ENCODE measurements at regions not wholly inside any gene's neighbourhood (a gene's known extent, or its start where the extent isn't known, plus 50 kb on each side); places are given as distances from the start of the nearest gene placed in this dataset.

DNA sequence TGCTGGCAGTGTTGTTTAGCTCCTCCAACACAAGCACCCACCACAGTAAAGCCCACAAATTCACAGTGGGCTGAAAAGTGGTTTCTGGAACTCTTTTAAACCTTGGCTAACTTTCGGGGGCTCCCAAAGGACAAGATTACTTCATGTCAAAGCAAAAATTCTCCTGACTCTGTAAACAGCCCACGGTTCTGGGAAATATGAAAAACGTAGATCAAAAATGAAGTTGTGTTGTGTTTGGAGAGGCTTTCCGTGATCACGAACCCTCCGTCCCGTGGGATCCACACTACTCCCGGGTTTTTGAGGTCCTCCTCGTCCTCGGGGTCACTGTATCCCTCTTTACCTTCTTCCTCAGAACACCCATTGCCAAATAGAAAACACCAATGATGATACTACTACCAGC, 159.0 kb upstream of the RUNX1 start:
- 70 to 72% methylated on average over 10 of the region's 10 CpGs for WGBS, 2 experiments (ENCODE audit: low coverage in 1 of 2, low lambda C conversion rate in 2 of 2, missing lambda C conversion rate in 2 of 2)
- no peak overlapping the region for H3K4me3 ChIP-seq
- H3F3A ChIP-seq (ENCODE audit: insufficient read depth) = peaks cover 36% of the 10 kb centered on the region
- H2AFZ ChIP-seq = no peak overlapping the region
- TF ChIP-seq EZH2 (IDR thresholded peaks at IDR 0.05; ENCODE audit: insufficient read depth, poor library complexity, severe bottlenecking) = no peak
- no peak for TF ChIP-seq EZH2phosphoT487 (IDR thresholded peaks at IDR 0.05; ENCODE audit: insufficient read depth, low read depth)
- H3K27ac ChIP-seq = no peak overlapping the region
- peaks cover 50% of the 10 kb centered on the region for H3K4me1 ChIP-seq (ENCODE audit: insufficient read depth)
- H3K9ac ChIP-seq = no peak overlapping the region
- no peak for DNase-seq
- no peaks in the 10 kb centered on the region for H3K27me3 ChIP-seq (replicated peaks; ENCODE audit: insufficient read depth)
- no peaks in the 10 kb centered on the region for H4K20me1 ChIP-seq (ENCODE audit: insufficient read depth)
- H3K36me3 ChIP-seq (ENCODE audit: low read depth) = no peaks in the 10 kb centered on the region
- H3K79me2 ChIP-seq (ENCODE audit: insufficient read depth) = no peaks in the 10 kb centered on the region
- H3K4me2 ChIP-seq (ENCODE audit: unreplicated experiment) = no peak overlapping the region
- no peaks in the 10 kb centered on the region for H3K9me3 ChIP-seq (ENCODE audit: low read depth)
- in situ Hi-C loops (cut with MboI) = loop anchor here (25.0 kb wide), 2 partner anchors 321 to 629 kb away; no protein-coding TSS in a partner anchor
- no peaks in the 10 kb centered on the region for H3K9me2 ChIP-seq (ENCODE audit: insufficient read depth)

DNA sequence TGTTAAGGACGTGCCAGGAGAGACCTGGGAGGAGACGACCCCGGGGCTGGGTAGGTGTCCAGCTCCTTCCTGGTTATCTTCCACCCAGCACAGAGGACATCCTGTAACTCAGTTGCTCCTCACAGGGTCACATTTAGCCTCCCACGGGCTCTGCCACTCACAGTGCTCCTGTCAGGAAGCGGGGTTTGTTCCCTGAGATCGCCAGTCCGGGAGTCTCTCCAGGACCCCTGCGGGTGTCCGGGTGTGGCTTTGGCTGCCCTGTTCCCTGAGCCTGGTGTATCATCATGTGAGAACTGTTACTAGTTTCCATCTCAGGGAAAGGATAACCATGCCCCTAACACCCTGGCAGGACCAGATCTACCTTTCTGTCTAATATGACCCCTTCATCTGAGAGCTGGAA, 158.2 kb upstream of the RUNX1 start:
- WGBS, 2 experiments (ENCODE audit: low coverage in 1 of 2, low lambda C conversion rate in 2 of 2, missing lambda C conversion rate in 2 of 2) = 62 to 72% methylated on average over 9 of the region's 9 CpGs
- H3K27ac ChIP-seq = no peak overlapping the region
- no peaks in the 10 kb centered on the region for H3K27me3 ChIP-seq (replicated peaks; ENCODE audit: insufficient read depth)
- no peak overlapping the region for H3K4me3 ChIP-seq
- H3K4me2 ChIP-seq (ENCODE audit: unreplicated experiment) = no peak overlapping the region
- H3K4me1 ChIP-seq (ENCODE audit: insufficient read depth) = peaks cover 50% of the 10 kb centered on the region
- no peaks in the 10 kb centered on the region for H4K20me1 ChIP-seq (ENCODE audit: insufficient read depth)
- no peaks in the 10 kb centered on the region for H3K79me2 ChIP-seq (ENCODE audit: insufficient read depth)
- H3K9me2 ChIP-seq (ENCODE audit: insufficient read depth) = no peaks in the 10 kb centered on the region
- TF ChIP-seq EZH2phosphoT487 (IDR thresholded peaks at IDR 0.05; ENCODE audit: insufficient read depth, low read depth) = no peak
- TF ChIP-seq EZH2 (IDR thresholded peaks at IDR 0.05; ENCODE audit: insufficient read depth, poor library complexity, severe bottlenecking) = no peak
- no peaks in the 10 kb centered on the region for H3K36me3 ChIP-seq (ENCODE audit: low read depth)
- peaks cover 36% of the 10 kb centered on the region for H3F3A ChIP-seq (ENCODE audit: insufficient read depth)
- in situ Hi-C loops (cut with MboI) = loop anchor here (25.0 kb wide), 2 partner anchors 320 to 630 kb away; no protein-coding TSS in a partner anchor
- no peaks in the 10 kb centered on the region for H3K9me3 ChIP-seq (ENCODE audit: low read depth)
- H2AFZ ChIP-seq = no peak overlapping the region
- H3K9ac ChIP-seq = no peak overlapping the region
- DNase-seq = peak; percentile 42

DNA sequence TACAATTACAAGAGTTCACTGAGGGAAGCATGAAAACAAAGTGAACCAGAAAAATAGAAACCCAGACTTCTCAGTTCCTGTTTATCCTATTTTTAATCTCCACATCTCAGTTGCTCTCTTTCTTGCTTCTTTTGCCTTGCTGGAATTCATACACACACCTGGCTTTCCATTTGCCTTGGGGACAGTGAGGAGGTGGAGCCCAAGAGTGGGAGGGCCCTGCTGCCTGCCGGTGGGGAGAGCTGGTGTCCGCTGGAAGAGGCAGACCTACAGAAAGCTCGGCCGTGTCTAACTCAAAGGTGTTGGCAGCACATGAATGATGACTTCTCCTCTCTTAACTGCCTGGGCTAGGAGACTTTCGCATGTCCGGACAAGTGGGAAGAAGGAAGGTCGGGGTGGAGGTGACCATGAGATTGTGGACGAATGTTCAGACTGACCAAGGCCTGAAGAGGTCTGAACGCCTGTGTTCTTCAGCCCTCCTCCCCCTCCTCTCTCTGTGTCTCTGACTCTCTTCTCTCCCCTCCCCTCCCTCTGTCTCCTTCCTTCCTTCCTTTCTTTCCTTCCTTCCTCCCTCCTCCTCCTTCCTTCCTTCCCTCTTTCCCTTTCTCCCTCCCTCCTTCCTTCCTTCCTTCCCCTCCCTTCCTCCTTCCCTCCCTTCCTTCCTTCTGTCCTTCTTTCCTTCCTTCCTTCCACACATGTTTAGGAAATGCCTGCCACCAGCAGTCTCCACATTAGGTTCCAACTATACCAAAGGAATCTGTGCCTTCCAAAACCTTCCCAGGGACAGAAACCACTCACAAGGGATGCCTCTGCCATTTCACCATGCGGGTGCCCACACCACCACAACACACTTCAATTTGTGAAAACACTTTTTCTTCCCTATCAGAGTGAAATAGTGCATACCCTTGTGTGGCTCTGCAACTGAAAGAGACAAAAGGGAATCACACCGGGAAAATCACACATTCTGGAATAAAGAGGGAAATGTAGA, 157.3 kb upstream of the RUNX1 start:
- Histone ChIP-seq H3K9ac (peak overlapping the region; percentile 59; the same call in 1 of the 2 replicates), H3K4me3 (no peak overlapping the region), H3K36me3 (ENCODE audit: low read depth) (no peaks in the 10 kb centered on the region), H3K79me2 (ENCODE audit: insufficient read depth) (no peaks in the 10 kb centered on the region), H3K27me3 (replicated peaks; ENCODE audit: insufficient read depth) (no peaks in the 10 kb centered on the region), H3K27ac (peak overlapping the region; percentile 86; the same call in 1 of the 2 replicates), H3K9me3 (ENCODE audit: low read depth) (no peaks in the 10 kb centered on the region), H3F3A (ENCODE audit: insufficient read depth) (peaks cover 37% of the 10 kb centered on the region), H3K4me2 (ENCODE audit: unreplicated experiment) (no peak overlapping the region), H3K9me2 (ENCODE audit: insufficient read depth) (no peaks in the 10 kb centered on the region), H2AFZ (peak overlapping the region; percentile 82; the same call in 1 of the 2 replicates), H4K20me1 (ENCODE audit: insufficient read depth) (no peaks in the 10 kb centered on the region), H3K4me1 (ENCODE audit: insufficient read depth) (peaks cover 51% of the 10 kb centered on the region)
- no peak for DNase-seq
- in situ Hi-C loops (cut with MboI) = loop anchor here (25.0 kb wide), 2 partner anchors 319 to 631 kb away; no protein-coding TSS in a partner anchor
- WGBS, 2 experiments (ENCODE audit: low coverage in 1 of 2, low lambda C conversion rate in 2 of 2, missing lambda C conversion rate in 2 of 2) = 81 to 85% methylated on average over 11 of the region's 11 CpGs
- TF ChIP-seq EZH2 (IDR thresholded peaks at IDR 0.05; ENCODE audit: insufficient read depth, poor library complexity, severe bottlenecking) (no peak), EZH2phosphoT487 (IDR thresholded peaks at IDR 0.05; ENCODE audit: insufficient read depth, low read depth) (no peak)

DNA sequence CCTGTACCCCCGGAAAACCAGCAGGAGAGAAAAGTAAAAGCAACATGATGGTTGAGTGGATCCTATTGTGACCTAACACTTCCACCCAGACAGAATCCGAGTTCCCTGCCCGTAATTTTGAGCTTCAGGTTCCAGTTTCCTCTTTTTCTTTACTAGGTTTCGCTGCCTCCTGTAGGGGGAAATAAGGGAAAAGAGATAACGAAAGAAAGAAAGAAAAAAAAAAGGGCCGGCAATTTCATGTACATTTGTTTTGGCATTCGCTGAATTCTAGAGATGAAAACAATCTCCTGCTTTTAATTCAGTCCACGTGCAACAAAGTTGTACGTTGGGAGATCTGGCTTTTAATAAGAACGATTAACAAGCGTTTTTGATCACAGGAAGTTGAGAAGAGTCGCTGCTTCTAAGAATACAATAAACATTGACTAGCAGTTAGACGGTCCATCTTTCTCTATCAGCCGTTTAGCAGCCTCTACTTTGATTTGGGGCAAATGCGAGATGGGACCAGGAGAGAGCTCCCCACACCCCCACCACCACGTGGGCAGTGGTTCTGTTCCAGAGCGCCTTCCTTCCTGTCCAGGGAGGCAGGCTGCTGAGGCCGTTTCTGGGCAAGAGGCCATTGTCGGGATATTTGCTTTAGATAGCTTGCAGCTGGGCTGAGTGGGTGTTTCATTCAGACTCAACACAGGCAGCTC, 155.9 kb upstream of the RUNX1 start:
- Histone ChIP-seq H3K27me3 (replicated peaks; ENCODE audit: insufficient read depth) (no peaks in the 10 kb centered on the region), H3K4me1 (ENCODE audit: insufficient read depth) (peaks cover 51% of the 10 kb centered on the region), H4K20me1 (ENCODE audit: insufficient read depth) (no peaks in the 10 kb centered on the region), H3K79me2 (ENCODE audit: insufficient read depth) (no peaks in the 10 kb centered on the region), H2AFZ (peak overlapping the region; percentile 82), H3K4me2 (ENCODE audit: unreplicated experiment) (peak overlapping the region; percentile 70), H3K27ac (peak overlapping the region; percentile 86), H3K9me3 (ENCODE audit: low read depth) (no peaks in the 10 kb centered on the region), H3K9me2 (ENCODE audit: insufficient read depth) (no peaks in the 10 kb centered on the region), H3K9ac (peak overlapping the region; percentile 59), H3K4me3 (peak overlapping the region; percentile 51), H3K36me3 (ENCODE audit: low read depth) (no peaks in the 10 kb centered on the region), H3F3A (ENCODE audit: insufficient read depth) (peaks cover 37% of the 10 kb centered on the region)
- no peak for TF ChIP-seq EZH2phosphoT487 (IDR thresholded peaks at IDR 0.05; ENCODE audit: insufficient read depth, low read depth)
- TF ChIP-seq EZH2 (IDR thresholded peaks at IDR 0.05; ENCODE audit: insufficient read depth, poor library complexity, severe bottlenecking) = no peak
- 13 to 14% methylated on average over 19 of the region's 19 CpGs for WGBS, 2 experiments (ENCODE audit: low coverage in 1 of 2, low lambda C conversion rate in 2 of 2, missing lambda C conversion rate in 2 of 2)
- DNase-seq = peak; percentile 85
- in situ Hi-C loops (cut with MboI) = loop anchor here (25.0 kb wide), 2 partner anchors 318 to 632 kb away; no protein-coding TSS in a partner anchor
